IPS-15b (cell line): ENCODE measurements at regions not wholly inside any gene's neighbourhood (a gene's known extent, or its start where the extent isn't known, plus 50 kb on each side); places are given as distances from the start of the nearest gene placed in this dataset.

Experiments used
- H3K27me3 ChIP-seq: one replicate; pipeline ENCODE4 v1.6.1; 2013; ENCODE audit warnings: low read length; ENCODE audit not compliant: control insufficient read depth, insufficient read depth
- H3K36me3 ChIP-seq: one replicate; pipeline ENCODE4 v1.6.1; 2013; ENCODE audit warnings: low read length; ENCODE audit not compliant: control insufficient read depth, insufficient read depth
- H3K4me1 ChIP-seq: one replicate; pipeline ENCODE4 v1.6.1; 2013; ENCODE audit warnings: mild to moderate bottlenecking, low read length; ENCODE audit not compliant: control insufficient read depth, insufficient read depth
- H3K4me3 ChIP-seq: one replicate; pipeline ENCODE4 v1.5.1; 2013; ENCODE audit warnings: low read depth, low read length
- H3K9ac ChIP-seq: one replicate; pipeline ENCODE4 v1.6.1; 2013; ENCODE audit warnings: low read depth, mild to moderate bottlenecking, low read length
- H3K9me3 ChIP-seq: one replicate; pipeline ENCODE4 v1.6.1; 2013; ENCODE audit warnings: mild to moderate bottlenecking, low read length; ENCODE audit not compliant: control insufficient read depth, insufficient read depth

DNA sequence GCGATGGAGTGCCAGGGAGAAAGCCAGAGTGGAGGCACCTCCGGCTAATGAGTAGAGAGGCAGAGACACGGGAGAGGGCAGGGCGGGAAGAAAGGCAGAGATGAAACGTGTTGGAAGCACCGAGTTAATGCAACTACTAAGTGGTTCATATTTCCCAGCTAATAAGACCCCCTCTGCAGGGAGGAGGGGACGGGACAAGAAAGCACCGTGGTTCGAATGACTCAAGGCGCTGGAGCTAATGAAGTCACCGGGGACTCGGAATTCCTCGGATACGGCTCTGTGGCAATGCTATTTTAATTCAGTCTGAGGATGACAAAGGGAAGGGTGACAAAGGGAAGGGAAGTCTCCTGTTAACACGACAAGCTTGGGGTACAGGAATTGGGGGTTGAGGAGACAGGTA lies 54.5 kb upstream of the RAPGEF1 start:
- no peaks in the 10 kb centered on the region for H3K4me1 ChIP-seq
- no peaks in the 10 kb centered on the region for H3K9me3 ChIP-seq
- no peaks in the 10 kb centered on the region for H3K27me3 ChIP-seq
- H3K9ac ChIP-seq = no peak overlapping the region
- H3K36me3 ChIP-seq = no peaks in the 10 kb centered on the region
- H3K4me3 ChIP-seq = no peak overlapping the region

DNA sequence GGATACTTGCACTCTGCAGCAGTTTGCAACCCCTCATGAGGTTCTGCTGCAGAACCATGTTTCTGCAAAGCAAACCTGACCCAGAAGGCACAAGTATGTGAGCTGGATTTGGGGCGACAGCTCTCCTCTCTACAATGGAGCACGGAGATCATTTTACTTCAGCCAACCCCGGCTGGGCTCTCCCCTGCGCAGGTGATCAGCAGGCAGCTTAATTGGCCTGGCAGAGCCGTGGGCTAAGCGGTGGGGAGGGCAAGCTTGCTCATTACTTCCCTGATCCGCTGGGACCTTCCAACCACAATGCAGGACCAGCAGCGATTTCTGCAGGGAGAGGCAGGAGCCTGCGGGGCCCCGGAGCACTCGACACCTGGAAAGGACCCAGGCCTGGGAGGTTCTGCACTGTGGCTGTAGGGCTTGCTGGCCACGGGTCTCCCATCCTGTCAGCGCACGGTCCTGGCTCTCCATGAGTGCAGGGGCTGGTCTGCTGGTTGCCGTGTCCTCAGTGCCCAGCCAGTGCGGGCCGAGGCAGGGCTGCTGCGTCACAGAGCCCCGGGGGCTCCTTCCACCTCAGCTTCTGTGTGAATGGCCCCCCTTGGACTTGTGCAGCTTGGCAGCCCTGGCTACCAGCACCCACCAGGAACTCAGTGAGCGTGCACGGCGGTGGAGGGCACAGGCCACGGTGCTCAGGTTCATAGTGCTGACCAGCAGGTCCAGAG lies 51.8 kb upstream of the RAPGEF1 start:
- Histone ChIP-seq H3K4me1 (no peaks in the 10 kb centered on the region), H3K9me3 (no peaks in the 10 kb centered on the region), H3K9ac (no peak overlapping the region), H3K36me3 (no peaks in the 10 kb centered on the region), H3K27me3 (no peaks in the 10 kb centered on the region), H3K4me3 (no peak overlapping the region)
